GM21367 (cell line): ENCODE measurements at regions not wholly inside any gene's neighbourhood (a gene's known extent, or its start where the extent isn't known, plus 50 kb on each side); places are given as distances from the start of the nearest gene placed in this dataset.
"Not testable (repeated sequence)": the region's sequence is repeated elsewhere in the genome, so short reads cannot be mapped to it uniquely, and the experiment has no call there.

Experiments
- ATAC-seq: cut with Tn5 transposase; IDR thresholded peaks from one replicate; pipeline ENCODE4 v1.9.1; 2021; ENCODE audit not compliant: unreplicated experiment

DNA sequence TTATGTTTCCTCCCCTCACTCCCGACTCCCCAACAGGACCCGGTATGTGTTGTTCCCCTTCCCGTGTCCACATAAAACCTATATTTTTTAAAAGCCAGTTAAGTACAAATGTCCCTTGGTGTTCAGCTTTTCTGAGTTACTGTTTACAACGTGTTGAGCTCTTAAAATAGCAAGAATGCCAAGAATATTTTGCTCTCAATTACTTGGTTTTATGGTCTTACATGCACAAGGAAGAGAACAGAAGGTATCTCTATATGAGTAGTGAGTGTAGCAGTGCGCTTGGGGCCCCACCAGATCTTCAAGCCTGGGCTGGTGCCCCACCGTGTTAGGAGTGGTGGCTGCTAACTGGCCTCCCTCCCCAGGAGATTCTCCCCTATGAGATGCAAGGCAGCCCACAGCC, 75.3 kb downstream of the RIN2 start:
- no peak for ATAC-seq

- no peak for ATAC-seq
Observed at GRCh38 chr20:19834287-19834686, 76.2 kb downstream of the RIN2 start.

DNA sequence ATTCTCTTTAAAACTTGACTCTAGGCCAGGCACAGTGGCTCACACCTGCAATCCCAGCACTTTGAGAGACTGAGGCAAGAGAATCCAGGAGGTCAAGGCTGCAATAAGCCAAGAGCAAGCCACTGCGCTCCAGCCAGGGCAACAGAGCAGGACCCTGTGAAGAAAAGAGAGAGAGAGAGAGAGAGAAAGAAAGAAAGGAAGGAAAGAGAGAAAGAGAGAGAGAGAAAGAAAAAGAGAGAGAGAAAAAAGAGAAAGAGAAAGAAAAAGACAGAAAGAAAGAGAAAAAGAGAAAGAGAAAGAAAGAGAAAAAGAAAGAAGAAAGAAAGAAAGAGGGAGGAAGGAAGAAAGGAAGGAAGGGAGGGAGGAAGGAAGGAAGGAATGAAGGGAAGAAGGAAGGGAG, 76.7 kb downstream of the RIN2 start:
- ATAC-seq: no peak

GRCh38 chr20:19835533-19836222, 77.6 kb downstream of the RIN2 start:
- no peak for ATAC-seq

GRCh38 chr20:19838468-19838867, 80.4 kb downstream of the RIN2 start:
- ATAC-seq: no peak

- ATAC-seq: no peak
Observed at GRCh38 chr20:19839053-19839452, 81.0 kb downstream of the RIN2 start.

- ATAC-seq: no peak
Observed at GRCh38 chr20:19840111-19840710, 82.2 kb downstream of the RIN2 start.

DNA sequence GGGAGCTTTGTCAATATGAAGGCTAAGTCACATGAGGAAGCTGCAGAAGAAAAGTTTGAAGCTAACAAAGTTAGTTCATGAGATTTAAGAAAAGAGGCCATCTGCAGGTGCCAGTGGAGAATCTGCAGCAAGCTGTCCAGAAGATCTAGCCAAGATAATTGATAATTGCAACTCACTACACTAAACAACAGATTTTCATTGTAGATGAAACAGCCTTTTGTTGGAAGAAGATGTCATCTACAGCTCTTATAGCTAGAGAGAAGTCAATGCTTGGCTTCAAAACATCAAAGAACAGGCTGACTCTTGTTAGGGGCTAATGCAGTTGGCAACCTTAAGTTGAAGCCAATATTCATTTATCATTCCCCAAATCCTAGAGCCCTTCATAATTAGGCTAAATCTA, 83.7 kb downstream of the RIN2 start:
- ATAC-seq: no peak

GRCh38 chr20:19844850-19845249, 86.8 kb downstream of the RIN2 start:
- not testable (repeated sequence) for ATAC-seq

DNA sequence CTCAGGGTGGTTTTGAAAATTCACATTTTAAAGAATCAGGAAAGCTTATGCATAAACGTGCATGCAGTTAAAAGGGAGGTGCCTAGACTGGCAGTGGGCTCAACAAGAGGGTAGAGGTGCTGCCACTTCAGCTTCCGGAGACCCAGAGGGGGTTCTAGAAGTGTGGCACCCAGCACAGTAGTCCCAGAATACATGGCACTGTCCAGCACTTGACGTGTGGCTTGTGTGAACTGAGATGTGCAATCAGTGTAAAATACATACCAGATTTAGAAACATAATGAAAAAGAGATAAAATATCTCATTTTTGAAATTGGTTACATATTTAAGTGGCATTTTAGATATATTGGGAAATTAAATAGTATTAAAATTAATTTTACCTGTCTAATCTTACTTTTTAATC, 89.3 kb downstream of the RIN2 start:
- no peak for ATAC-seq

DNA sequence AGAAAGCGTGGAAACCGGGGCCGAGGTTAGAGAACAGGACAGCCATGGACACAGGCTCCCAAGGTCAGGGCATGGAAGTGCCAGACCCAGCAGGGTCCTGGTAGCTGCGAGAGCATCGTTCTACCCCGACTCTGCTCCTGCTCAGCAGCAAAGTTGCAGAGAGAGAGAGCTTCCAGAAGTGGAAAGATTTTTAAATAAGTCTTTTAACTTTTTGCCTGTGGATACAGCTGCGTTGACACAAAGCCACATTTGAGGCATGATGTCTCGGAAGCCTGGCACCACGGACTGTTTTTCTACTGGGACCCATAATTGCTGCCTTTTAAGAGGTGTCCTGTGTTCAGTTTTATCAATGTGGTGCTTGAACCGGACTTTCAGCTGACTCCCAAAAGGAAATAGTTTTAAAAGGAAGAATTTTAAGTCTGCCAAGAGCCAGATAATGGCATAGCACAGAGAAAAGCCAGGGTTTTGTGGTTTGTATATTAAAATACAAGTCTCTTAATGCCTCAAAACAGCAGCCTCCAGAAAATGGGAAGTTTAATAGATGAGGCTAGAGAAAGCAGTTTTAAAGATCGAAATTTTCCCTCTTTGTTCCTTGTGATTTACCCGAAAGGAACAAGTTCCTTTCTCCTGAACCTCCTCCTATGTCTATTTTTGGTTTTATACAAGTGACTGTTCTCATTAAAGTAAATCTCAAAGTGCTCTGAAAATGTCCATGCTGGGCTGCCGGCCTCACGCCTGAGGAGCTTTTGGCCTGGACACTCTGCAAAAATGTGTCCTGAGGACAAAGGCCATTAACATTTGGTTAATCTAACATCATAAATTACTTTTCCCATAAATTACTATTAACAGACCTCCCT, 91.5 kb downstream of the RIN2 start:
- no peak for ATAC-seq

GRCh38 chr20:19850198-19850533, 92.1 kb downstream of the RIN2 start:
- ATAC-seq: no peak

- no peak for ATAC-seq
Observed at GRCh38 chr20:19851861-19852260, 93.8 kb downstream of the RIN2 start.

- ATAC-seq: no peak
Observed at GRCh38 chr20:19855416-19855815, 97.4 kb downstream of the RIN2 start.

DNA sequence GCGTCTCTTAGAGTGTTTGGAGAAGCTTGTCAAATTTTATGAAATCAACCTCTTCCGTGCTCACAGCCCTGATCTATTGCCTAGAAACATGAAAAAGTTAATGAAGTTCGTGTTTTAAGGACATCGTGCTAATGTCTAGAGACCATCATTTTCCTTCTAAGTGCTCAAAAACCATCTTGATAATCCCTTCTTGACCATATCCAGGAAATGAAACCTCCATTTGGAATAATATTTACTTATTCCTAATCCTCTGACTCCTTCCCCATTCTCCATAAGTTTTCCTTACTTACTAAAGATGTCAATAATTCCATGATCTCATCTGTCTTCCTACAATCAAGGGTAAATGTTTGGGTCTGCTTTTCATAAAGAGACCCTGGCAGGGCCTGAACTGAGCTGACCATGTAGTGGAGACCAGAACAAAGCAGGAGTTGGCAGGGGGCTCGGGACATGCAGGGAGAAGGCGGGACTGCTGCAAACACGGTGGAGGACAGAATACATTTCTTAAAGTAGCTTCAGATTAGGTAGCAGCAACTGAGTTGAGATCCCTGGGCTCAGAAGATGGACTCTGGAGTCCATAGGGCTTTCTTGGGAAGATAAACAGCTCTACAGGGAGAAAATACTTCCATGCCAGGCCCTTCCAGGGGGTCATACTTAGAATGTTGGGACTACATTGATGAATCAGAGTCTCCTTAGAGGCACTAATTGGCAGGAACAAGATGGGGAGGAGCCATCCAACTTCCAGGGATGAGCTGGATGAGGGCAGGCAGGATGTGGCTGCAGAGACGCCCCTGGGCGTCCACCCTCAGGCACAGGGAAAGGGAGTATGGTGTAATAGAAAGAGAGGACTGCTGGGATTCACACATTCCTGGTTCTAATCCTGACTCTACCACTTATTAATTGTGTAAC, 100.7 kb downstream of the RIN2 start:
- ATAC-seq: no peak

DNA sequence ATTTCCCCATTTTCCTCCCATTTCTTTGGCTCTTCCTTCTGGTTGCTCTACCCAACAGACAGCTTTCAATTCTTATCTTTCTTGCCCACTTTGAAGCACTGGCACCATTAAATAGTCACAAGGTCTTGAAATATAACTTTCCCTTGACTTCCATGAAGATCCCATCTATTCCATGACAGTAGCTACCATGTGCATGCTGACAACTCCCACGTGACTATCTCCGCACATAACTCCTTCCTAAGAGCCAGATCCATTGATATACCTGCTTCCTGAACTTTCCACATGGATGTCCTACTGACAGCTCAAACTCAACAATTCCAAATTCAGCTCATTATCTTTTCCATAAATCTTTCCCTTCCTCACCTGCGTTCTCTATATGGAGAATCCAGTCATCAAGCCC, 101.4 kb downstream of the RIN2 start:
- ATAC-seq: no peak

- ATAC-seq: no peak
Observed at GRCh38 chr20:19860737-19861136, 102.7 kb downstream of the RIN2 start.

GRCh38 chr20:19861147-19861759, 103.2 kb downstream of the RIN2 start:
- ATAC-seq: no peak

DNA sequence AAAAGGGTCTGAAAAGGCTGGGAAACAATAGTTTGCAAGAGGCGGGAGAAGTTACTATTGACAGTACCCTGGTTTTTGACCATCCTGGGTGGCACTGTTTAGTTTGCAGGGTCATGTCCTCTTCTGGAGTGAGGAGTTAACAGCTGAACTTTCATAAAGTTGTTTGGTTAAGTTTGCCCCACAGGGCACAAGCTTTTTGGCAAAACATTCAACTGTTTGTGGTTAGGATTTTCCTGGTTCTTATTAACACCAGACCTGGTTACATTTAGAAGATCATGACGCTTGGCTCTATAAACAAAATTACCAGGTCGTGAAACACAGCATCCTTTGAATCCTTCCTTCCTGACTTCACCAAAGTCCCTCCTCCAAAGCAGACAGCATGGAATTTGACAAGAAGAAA, 106.1 kb downstream of the RIN2 start:
- ATAC-seq: no peak

GRCh38 chr20:19866070-19866469, 108.0 kb downstream of the RIN2 start:
- no peak for ATAC-seq

GRCh38 chr20:19867074-19867473, 109.0 kb downstream of the RIN2 start:
- ATAC-seq: no peak
